PC-3 (cell line): ENCODE measurements at regions not wholly inside any gene's neighbourhood (a gene's known extent, or its start where the extent isn't known, plus 50 kb on each side); places are given as distances from the start of the nearest gene placed in this dataset.

Experiments
- EZH2 ChIP-seq: fragments of 300-600 bp; sonication (generic); IDR thresholded peaks from one replicate; pipeline ENCODE4 v1.6.1; 2017; ENCODE audit warnings: antibody characterized with exemption, mild to moderate bottlenecking, low read length; ENCODE audit not compliant: unreplicated experiment
- EZH2phosphoT487 ChIP-seq: fragments of 300-600 bp; sonication (generic); IDR thresholded peaks from 2 replicates; pipeline ENCODE4 v1.6.1; 2018; ENCODE audit warnings: mild to moderate bottlenecking, antibody characterized with exemption, low read length, borderline replicate concordance
- TF ChIP-seq, protein P1 (sequence below): fragments of 300-600 bp; sonication (generic); conservative IDR thresholded peaks from 2 replicates; pipeline ENCODE4 v1.5.1; 2017; ENCODE audit warnings: antibody characterized with exemption, low read depth, mild to moderate bottlenecking, low read length

DNA sequence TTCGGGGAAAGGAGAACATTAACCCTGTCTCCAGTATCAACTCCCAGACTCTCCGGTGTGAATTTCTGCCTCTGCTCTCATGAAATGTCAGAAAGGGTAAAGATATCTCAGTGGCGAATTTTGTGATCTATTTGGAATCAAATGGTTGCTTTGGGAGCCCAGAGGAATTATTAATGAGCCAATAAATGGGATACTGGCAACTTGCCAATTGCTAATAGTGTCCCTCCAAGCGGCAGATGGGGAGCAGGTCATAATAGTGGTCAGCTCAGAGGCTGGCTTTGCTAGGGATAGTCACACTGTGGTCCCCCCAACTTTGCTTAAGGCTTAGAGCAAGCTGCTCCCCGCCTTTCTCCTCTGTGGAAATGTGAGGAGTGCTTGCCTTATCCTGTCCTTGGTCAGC is 176.1 kb upstream of the KL start:
- TF ChIP-seq, protein P1, sequence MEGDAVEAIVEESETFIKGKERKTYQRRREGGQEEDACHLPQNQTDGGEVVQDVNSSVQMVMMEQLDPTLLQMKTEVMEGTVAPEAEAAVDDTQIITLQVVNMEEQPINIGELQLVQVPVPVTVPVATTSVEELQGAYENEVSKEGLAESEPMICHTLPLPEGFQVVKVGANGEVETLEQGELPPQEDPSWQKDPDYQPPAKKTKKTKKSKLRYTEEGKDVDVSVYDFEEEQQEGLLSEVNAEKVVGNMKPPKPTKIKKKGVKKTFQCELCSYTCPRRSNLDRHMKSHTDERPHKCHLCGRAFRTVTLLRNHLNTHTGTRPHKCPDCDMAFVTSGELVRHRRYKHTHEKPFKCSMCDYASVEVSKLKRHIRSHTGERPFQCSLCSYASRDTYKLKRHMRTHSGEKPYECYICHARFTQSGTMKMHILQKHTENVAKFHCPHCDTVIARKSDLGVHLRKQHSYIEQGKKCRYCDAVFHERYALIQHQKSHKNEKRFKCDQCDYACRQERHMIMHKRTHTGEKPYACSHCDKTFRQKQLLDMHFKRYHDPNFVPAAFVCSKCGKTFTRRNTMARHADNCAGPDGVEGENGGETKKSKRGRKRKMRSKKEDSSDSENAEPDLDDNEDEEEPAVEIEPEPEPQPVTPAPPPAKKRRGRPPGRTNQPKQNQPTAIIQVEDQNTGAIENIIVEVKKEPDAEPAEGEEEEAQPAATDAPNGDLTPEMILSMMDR, result no peak
- no peak for TF ChIP-seq EZH2
- no peak for TF ChIP-seq EZH2phosphoT487
